ENCODE measurements at regions not wholly inside any gene's neighbourhood (a gene's known extent, or its start where the extent isn't known, plus 50 kb on each side); places are given as distances from the start of the nearest gene placed in this dataset.

- TF ChIP-seq, protein P1, sequence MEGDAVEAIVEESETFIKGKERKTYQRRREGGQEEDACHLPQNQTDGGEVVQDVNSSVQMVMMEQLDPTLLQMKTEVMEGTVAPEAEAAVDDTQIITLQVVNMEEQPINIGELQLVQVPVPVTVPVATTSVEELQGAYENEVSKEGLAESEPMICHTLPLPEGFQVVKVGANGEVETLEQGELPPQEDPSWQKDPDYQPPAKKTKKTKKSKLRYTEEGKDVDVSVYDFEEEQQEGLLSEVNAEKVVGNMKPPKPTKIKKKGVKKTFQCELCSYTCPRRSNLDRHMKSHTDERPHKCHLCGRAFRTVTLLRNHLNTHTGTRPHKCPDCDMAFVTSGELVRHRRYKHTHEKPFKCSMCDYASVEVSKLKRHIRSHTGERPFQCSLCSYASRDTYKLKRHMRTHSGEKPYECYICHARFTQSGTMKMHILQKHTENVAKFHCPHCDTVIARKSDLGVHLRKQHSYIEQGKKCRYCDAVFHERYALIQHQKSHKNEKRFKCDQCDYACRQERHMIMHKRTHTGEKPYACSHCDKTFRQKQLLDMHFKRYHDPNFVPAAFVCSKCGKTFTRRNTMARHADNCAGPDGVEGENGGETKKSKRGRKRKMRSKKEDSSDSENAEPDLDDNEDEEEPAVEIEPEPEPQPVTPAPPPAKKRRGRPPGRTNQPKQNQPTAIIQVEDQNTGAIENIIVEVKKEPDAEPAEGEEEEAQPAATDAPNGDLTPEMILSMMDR (IDR thresholded peaks at IDR 0.05) = no peak
- no peak for TF ChIP-seq POLR2A (IDR thresholded peaks at IDR 0.05; ENCODE audit: low read depth)
- TF ChIP-seq EP300 (IDR thresholded peaks at IDR 0.05) = no peak
These were observed 494.8 kb downstream of the SHQ1 start for GRCh38 chr3:72353236-72354128.

Data from esophagus muscularis mucosa (tissue), 4 donors.